Pancreas (tissue), 10 donors: ENCODE measurements at regions not wholly inside any gene's neighbourhood (a gene's known extent, or its start where the extent isn't known, plus 50 kb on each side); places are given as distances from the start of the nearest gene placed in this dataset.

Source experiments
- ATAC-seq, 4 donors: fragments of 200-7000 bp; cut with Tn5 transposase; one replicate each; pipeline versions ENCODE4 v1.8.0 to v1.9.1; 2020; ENCODE audit warnings: mild to moderate bottlenecking in 4 of 4, moderate library complexity in 4 of 4
- DNase-seq, 6 donors: peaks; one replicate each; pipeline ENCODE4 v3.0.0-alpha.2; 2020
- FAIRE-seq: peaks from 2 replicates; lab custom pipeline; 2012; peaks lifted over from hg19 to GRCh38; lab: Jason Lieb, UNC
- H3K27ac ChIP-seq, 4 donors: fragments of 200-600 bp; sonication (generic); 1 replicate in 3 of 4; 2 replicates in 1 of 4; pipeline versions ENCODE4 v1.5.0 to v1.8.0; 2020
- H3K27me3 ChIP-seq, 4 donors: fragments of 200-600 bp; one replicate each; pipeline ENCODE4 v1.8.0; 2021
- H3K36me3 ChIP-seq, 3 donors: fragments of 200-600 bp; sonication (generic) in 1 of 3; one replicate each; pipeline versions ENCODE4 v1.5.0 to v1.8.0; 2020 to 2021
- H3K4me1 ChIP-seq, 3 donors: fragments of 200-600 bp; one replicate each; pipeline ENCODE4 v1.8.0; 2021
- H3K4me3 ChIP-seq, 4 donors: fragments of 200-600 bp; sonication (generic) in 2 of 4; one replicate each; pipeline versions ENCODE4 v1.5.0 to v1.8.0; 2020 to 2021
- H3K9me3 ChIP-seq, 4 donors: fragments of 200-600 bp; one replicate each; pipeline ENCODE4 v1.8.0; 2021
- CTCF ChIP-seq, 4 donors: fragments of 200-600 bp; sonication (generic) in 3 of 4; IDR thresholded peaks; one replicate each; pipeline versions ENCODE4 v1.5.0 to v1.8.0; 2021; ENCODE audit warnings: antibody characterized with exemption in 4 of 4
- WGBS, 2 donors: extraction: QIAGEN DNeasy Blood & Tissue Kit; methylation state at CpG; one replicate each; pipeline ENCODE4 v1.1.7; 2013; 5-methylcytosine and 5-hydroxymethylcytosine counted together
- intact Hi-C, 3 donors: fragments of 100-400 bp; cut with DNase I; formaldehyde crosslinking; loops; one replicate each; pipeline versions ENCODE4 v1.11.1 to v1.14.2; 2022
- donor health status: healthy with polysubstance abuse.
- donor health status: DM: no; HTN: no; CAD: no; lungs with moderate emphysema.
- donor health status: DM: no; HTN: no; CAD: no.
- donor health status: control.
- donor health status: control.
- donor health status: Bipolar disorder and iron deficiency.
- donor health status: DM: yes; HTN: yes; CAD: no.
- donor health status: DM: no; HTN: no; CAD: no.
- donor health status: DM: no; HTN: no; CAD: no.
- donor health status: DM: yes; HTN: yes; CAD: no.

GRCh38 chr13:78201411-78201810, 282.8 kb upstream of the EDNRB start:
- FAIRE-seq = no peak
- no peaks in the 10 kb centered on the region for H3K4me1 ChIP-seq
- no peaks in the 10 kb centered on the region for H3K27me3 ChIP-seq
- 35 to 48% methylated on average over 3 of the region's 3 CpGs for WGBS, 2 donors
- intact Hi-C loops = no loop called here
- no peak for TF ChIP-seq CTCF (IDR thresholded peaks at IDR 0.05)
- H3K9me3 ChIP-seq = no peaks in the 10 kb centered on the region
- no peak for ATAC-seq
- no peak overlapping the region for H3K4me3 ChIP-seq
- H3K36me3 ChIP-seq = no peaks in the 10 kb centered on the region
- no peak for DNase-seq
- no peak overlapping the region for H3K27ac ChIP-seq

GRCh38 chr13:78198821-78199220, 280.2 kb upstream of the EDNRB start:
- intact Hi-C loops = no loop called here
- DNase-seq (no peak), FAIRE-seq (no peak), ATAC-seq (no peak)
- Histone ChIP-seq H3K4me3 (no peak overlapping the region), H3K36me3 (no peaks in the 10 kb centered on the region), H3K27ac (no peak overlapping the region), H3K4me1 (no peaks in the 10 kb centered on the region), H3K27me3 (no peaks in the 10 kb centered on the region), H3K9me3 (no peaks in the 10 kb centered on the region)
- no peak for TF ChIP-seq CTCF (IDR thresholded peaks at IDR 0.05)
- 41 to 46% methylated on average over 3 of the region's 3 CpGs for WGBS, 2 donors

- TF ChIP-seq CTCF (IDR thresholded peaks at IDR 0.05) = no peak
- intact Hi-C loops = no loop called here
- H3K27me3 ChIP-seq = no peaks in the 10 kb centered on the region
- no peaks in the 10 kb centered on the region for H3K36me3 ChIP-seq
- no peak overlapping the region for H3K4me3 ChIP-seq
- H3K27ac ChIP-seq = no peak overlapping the region
- DNase-seq = no peak
- no peaks in the 10 kb centered on the region for H3K9me3 ChIP-seq
- FAIRE-seq = no peak
- no peak for ATAC-seq
- no peaks in the 10 kb centered on the region for H3K4me1 ChIP-seq
- WGBS, 2 donors = 35 to 41% methylated on average over 1 of the region's 1 CpG
Observed at GRCh38 chr13:78198419-78198818, 279.8 kb upstream of the EDNRB start.

- no peak for TF ChIP-seq CTCF (IDR thresholded peaks at IDR 0.05)
- FAIRE-seq (no peak), DNase-seq (no peak), ATAC-seq (no peak)
- H3K27ac ChIP-seq = no peak overlapping the region
- intact Hi-C loops = no loop called here
- H3K4me1 ChIP-seq = no peaks in the 10 kb centered on the region
- no peaks in the 10 kb centered on the region for H3K27me3 ChIP-seq
- no peak overlapping the region for H3K4me3 ChIP-seq
- no peaks in the 10 kb centered on the region for H3K9me3 ChIP-seq
- no peaks in the 10 kb centered on the region for H3K36me3 ChIP-seq
- WGBS, 2 donors = 56 to 69% methylated on average over 5 of the region's 5 CpGs
Observed at GRCh38 chr13:78197231-78197630, 278.6 kb upstream of the EDNRB start.

GRCh38 chr13:78194904-78195639, 276.4 kb upstream of the EDNRB start:
- WGBS, 2 donors = 50 to 60% methylated on average over 3 of the region's 3 CpGs
- H3K27me3 ChIP-seq = no peaks in the 10 kb centered on the region
- no peaks in the 10 kb centered on the region for H3K4me1 ChIP-seq
- no peaks in the 10 kb centered on the region for H3K36me3 ChIP-seq
- no peak for TF ChIP-seq CTCF (IDR thresholded peaks at IDR 0.05)
- H3K9me3 ChIP-seq = no peaks in the 10 kb centered on the region
- no peak for DNase-seq
- H3K4me3 ChIP-seq = no peak overlapping the region
- no peak for FAIRE-seq
- no peak overlapping the region for H3K27ac ChIP-seq
- intact Hi-C loops = no loop called here
- no peak for ATAC-seq
